ENCODE measurements at regions not wholly inside any gene's neighbourhood (a gene's known extent, or its start where the extent isn't known, plus 50 kb on each side); places are given as distances from the start of the nearest gene placed in this dataset.

- TF ChIP-seq TAF1 (IDR thresholded peaks at IDR 0.05; ENCODE audit: borderline replicate concordance, insufficient read depth, low read length) (no peak), POLR2AphosphoS5 (IDR thresholded peaks at IDR 0.05; ENCODE audit: low read depth, low read length) (no peak), REST (IDR thresholded peaks at IDR 0.05; ENCODE audit: insufficient read depth in 1 of 2, low read depth in 2 of 2, low read length in 2 of 2) (no peak)
These were observed 944.5 kb downstream of the QKI start for GRCh38 chr6:164359036-164359435.
